Left lung (tissue), 4 donors: ENCODE measurements at regions not wholly inside any gene's neighbourhood (a gene's known extent, or its start where the extent isn't known, plus 50 kb on each side); places are given as distances from the start of the nearest gene placed in this dataset.

Experiments
- ATAC-seq: fragments of 200-7000 bp; cut with Tn5 transposase; one replicate; pipeline ENCODE4 v1.9.1; 2020; ENCODE audit warnings: moderate library complexity
- DNase-seq, 4 donors: peaks; one replicate each; pipeline ENCODE4 v3.0.0-alpha.2; 2013 to 2020
- H3K27ac ChIP-seq, 2 donors: fragments of 200-600 bp; sonication (generic) in 1 of 2; one replicate each; pipeline versions ENCODE4 v1.5.0 to v1.8.0; 2020 to 2021
- H3K27me3 ChIP-seq, 2 donors: fragments of 200-600 bp; sonication (generic) in 1 of 2; one replicate each; pipeline versions ENCODE4 v1.5.0 to v1.8.0; 2020 to 2021
- H3K36me3 ChIP-seq, 2 donors: fragments of 200-600 bp; sonication (generic) in 1 of 2; one replicate each; pipeline versions ENCODE4 v1.5.0 to v1.8.0; 2020 to 2021
- H3K4me1 ChIP-seq, 2 donors: fragments of 200-600 bp; one replicate each; pipeline ENCODE4 v1.8.0; 2021
- H3K4me3 ChIP-seq, 2 donors: fragments of 200-600 bp; sonication (generic) in 1 of 2; one replicate each; pipeline versions ENCODE4 v1.5.0 to v1.8.0; 2020 to 2021; ENCODE audit warnings: mild to moderate bottlenecking in 1 of 2
- H3K9me3 ChIP-seq, 2 donors: fragments of 200-600 bp; sonication (generic) in 1 of 2; one replicate each; pipeline versions ENCODE4 v1.5.0 to v1.8.0; 2020 to 2021
- intact Hi-C, 2 donors: fragments of 100-400 bp; cut with DNase I; formaldehyde crosslinking; loops; one replicate each; pipeline versions ENCODE4 v1.11.2 to v1.14.2; 2022
- TF ChIP-seq, protein P1 (sequence below), 2 donors: fragments of 200-600 bp; sonication (generic) in 1 of 2; IDR thresholded peaks; one replicate each; pipeline versions ENCODE4 v1.5.0 to v1.8.0; 2021; ENCODE audit warnings: antibody characterized with exemption in 2 of 2
- donor health status: DM: no; HTN: yes; CAD: no.
- donor health status: DM: no; HTN: no; CAD: no.

DNA sequence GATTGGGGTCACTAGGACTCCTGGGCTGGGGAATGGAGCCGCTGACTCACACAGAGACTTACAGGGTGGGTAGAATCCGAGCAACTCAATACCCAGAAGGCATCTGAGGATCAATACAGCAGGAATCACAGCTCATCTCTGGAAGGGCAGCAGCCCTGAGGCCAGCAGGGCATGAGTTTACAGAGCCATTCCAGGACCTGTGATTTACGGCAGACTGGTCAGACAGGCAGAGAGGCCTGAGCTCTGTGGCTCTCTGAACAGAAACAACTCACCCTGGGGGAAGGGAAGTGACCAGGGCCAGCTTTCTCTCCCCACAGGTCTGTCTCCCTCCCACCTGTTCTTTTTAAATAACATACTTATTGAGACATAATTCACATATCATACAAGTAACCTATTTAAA is 88.2 kb upstream of the CXCL12 start:
- H3K9me3 ChIP-seq: no peaks in the 10 kb centered on the region
- no peak for ATAC-seq
- H3K27me3 ChIP-seq: no peaks in the 10 kb centered on the region
- H3K27ac ChIP-seq: no peak overlapping the region
- no peak overlapping the region for H3K4me3 ChIP-seq
- no peaks in the 10 kb centered on the region for H3K36me3 ChIP-seq
- TF ChIP-seq, protein P1, sequence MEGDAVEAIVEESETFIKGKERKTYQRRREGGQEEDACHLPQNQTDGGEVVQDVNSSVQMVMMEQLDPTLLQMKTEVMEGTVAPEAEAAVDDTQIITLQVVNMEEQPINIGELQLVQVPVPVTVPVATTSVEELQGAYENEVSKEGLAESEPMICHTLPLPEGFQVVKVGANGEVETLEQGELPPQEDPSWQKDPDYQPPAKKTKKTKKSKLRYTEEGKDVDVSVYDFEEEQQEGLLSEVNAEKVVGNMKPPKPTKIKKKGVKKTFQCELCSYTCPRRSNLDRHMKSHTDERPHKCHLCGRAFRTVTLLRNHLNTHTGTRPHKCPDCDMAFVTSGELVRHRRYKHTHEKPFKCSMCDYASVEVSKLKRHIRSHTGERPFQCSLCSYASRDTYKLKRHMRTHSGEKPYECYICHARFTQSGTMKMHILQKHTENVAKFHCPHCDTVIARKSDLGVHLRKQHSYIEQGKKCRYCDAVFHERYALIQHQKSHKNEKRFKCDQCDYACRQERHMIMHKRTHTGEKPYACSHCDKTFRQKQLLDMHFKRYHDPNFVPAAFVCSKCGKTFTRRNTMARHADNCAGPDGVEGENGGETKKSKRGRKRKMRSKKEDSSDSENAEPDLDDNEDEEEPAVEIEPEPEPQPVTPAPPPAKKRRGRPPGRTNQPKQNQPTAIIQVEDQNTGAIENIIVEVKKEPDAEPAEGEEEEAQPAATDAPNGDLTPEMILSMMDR (IDR thresholded peaks at IDR 0.05): no peak
- intact Hi-C loops: no loop called here
- no peaks in the 10 kb centered on the region for H3K4me1 ChIP-seq
- no peak for DNase-seq

DNA sequence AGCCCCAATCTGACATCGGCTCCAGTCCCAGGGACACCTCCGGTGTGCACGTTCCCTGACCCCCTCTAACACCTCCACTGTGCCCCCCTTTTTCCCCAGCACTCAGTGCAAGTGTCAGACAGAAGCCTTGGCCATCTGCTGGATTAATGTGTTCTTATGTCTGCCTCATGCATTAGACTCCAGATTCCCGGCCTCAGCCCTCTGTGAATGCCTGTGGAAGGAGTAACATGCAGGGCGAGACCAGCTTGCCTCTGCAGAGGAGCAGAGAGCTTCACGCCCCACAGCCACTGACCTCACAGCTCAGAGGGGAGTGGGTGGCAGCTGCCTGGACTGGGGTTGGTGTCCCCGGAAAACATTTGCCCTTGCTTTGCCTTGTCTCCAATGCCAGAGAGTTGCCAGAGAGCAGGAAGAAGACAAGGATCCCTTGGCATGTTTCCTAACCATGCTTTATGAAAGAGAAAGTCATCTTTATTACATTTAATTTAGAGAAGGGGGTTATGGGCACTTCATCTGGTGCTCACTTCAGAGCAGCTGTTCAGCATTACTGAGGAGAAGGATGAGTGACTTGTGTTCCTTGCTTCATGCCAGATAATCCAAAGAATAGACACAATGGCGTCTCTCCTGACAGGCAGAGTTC is 91.6 kb upstream of the CXCL12 start:
- H3K36me3 ChIP-seq: no peaks in the 10 kb centered on the region
- no peak overlapping the region for H3K4me3 ChIP-seq
- no peak overlapping the region for H3K27ac ChIP-seq
- DNase-seq (no peak), ATAC-seq (no peak)
- H3K27me3 ChIP-seq: no peaks in the 10 kb centered on the region
- intact Hi-C loops: no loop called here
- no peaks in the 10 kb centered on the region for H3K4me1 ChIP-seq
- TF ChIP-seq, protein P1 (IDR thresholded peaks at IDR 0.05): no peak
- no peaks in the 10 kb centered on the region for H3K9me3 ChIP-seq

- Histone ChIP-seq H3K4me3 (no peak overlapping the region), H3K27ac (no peak overlapping the region), H3K27me3 (no peaks in the 10 kb centered on the region), H3K9me3 (no peaks in the 10 kb centered on the region), H3K36me3 (no peaks in the 10 kb centered on the region), H3K4me1 (no peaks in the 10 kb centered on the region)
- intact Hi-C loops: no loop called here
- peak; percentile 59 for ATAC-seq
- DNase-seq: no peak
- TF ChIP-seq, protein P1 (IDR thresholded peaks at IDR 0.05): no peak
Observed at GRCh38 chr10:44477046-44477425, 92.1 kb upstream of the CXCL12 start.

GRCh38 chr10:44478040-44478439 is 93.1 kb upstream of the CXCL12 start:
- DNase-seq: no peak
- Histone ChIP-seq H3K36me3 (no peaks in the 10 kb centered on the region), H3K27me3 (no peaks in the 10 kb centered on the region), H3K9me3 (no peaks in the 10 kb centered on the region), H3K27ac (no peak overlapping the region), H3K4me3 (no peak overlapping the region), H3K4me1 (no peaks in the 10 kb centered on the region)
- intact Hi-C loops: no loop called here
- TF ChIP-seq, protein P1 (IDR thresholded peaks at IDR 0.05): no peak
- no peak for ATAC-seq

GRCh38 chr10:44478876-44479705 is 94.2 kb upstream of the CXCL12 start:
- Histone ChIP-seq H3K36me3 (no peaks in the 10 kb centered on the region), H3K9me3 (no peaks in the 10 kb centered on the region), H3K4me1 (no peaks in the 10 kb centered on the region), H3K27ac (no peak overlapping the region), H3K27me3 (no peaks in the 10 kb centered on the region), H3K4me3 (no peak overlapping the region)
- TF ChIP-seq, protein P1 (IDR thresholded peaks at IDR 0.05): no peak
- ATAC-seq (peak; percentile 33), DNase-seq (no peak)
- intact Hi-C loops: no loop called here
